ENCODE measurements at regions not wholly inside any gene's neighbourhood (a gene's known extent, or its start where the extent isn't known, plus 50 kb on each side); places are given as distances from the start of the nearest gene placed in this dataset.

DNA sequence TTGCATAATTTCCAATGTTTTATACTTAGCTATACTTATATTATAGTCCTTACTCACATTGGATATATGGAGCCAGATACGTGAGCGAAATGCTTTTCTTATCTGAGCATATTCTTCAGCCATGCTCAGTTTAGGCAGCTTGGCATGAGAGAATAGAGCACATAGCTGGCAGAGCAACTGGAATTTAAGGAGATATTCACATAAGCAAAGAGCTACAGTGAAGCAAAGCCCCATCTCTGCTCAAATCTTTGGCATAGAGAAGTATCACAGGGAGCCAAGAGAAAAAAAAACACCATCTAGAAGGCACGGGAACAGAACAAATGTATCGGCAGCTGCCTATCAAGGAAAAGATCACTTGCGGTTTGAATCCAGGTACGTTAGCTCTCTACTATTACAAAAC is 734.2 kb upstream of the KIF2B start:
- Histone ChIP-seq H3K27ac (ENCODE audit: low read depth, low read length) (no peak overlapping the region), H3K4me3 (ENCODE audit: insufficient read depth, low read depth, low read length) (no peak overlapping the region), H3K4me1 (ENCODE audit: insufficient read depth, low read length) (no peaks in the 10 kb centered on the region), H3K9ac (ENCODE audit: low read length) (no peak overlapping the region), H3K27me3 (ENCODE audit: insufficient read depth, low read length) (no peaks in the 10 kb centered on the region), H3K9me3 (ENCODE audit: insufficient read depth, low read depth, low read length) (no peaks in the 10 kb centered on the region), H3K79me2 (ENCODE audit: insufficient read depth, low read length) (no peaks in the 10 kb centered on the region), H3K4me2 (ENCODE audit: low read length) (no peak overlapping the region), H2AFZ (ENCODE audit: low read depth, low read length) (no peak overlapping the region), H4K20me1 (ENCODE audit: insufficient read depth, low read length) (no peaks in the 10 kb centered on the region), H3K36me3 (ENCODE audit: insufficient read depth, low read length) (no peaks in the 10 kb centered on the region)
- no peaks in the 10 kb centered on the region for H3K27me3 Mint-ChIP-seq (ENCODE audit: low read depth, unreplicated experiment)
- H3K4me3 Mint-ChIP-seq (ENCODE audit: unreplicated experiment), result no peak overlapping the region
- no peaks in the 10 kb centered on the region for H3K36me3 Mint-ChIP-seq (ENCODE audit: low read depth, unreplicated experiment)
- no peak for DNase-seq (ENCODE audit: low read depth)
- H3K9me3 Mint-ChIP-seq (ENCODE audit: unreplicated experiment), result no peaks in the 10 kb centered on the region
- no peak for TF ChIP-seq EZH2 (IDR thresholded peaks at IDR 0.05; ENCODE audit: insufficient read depth, low read length)
- TF ChIP-seq, protein P1, sequence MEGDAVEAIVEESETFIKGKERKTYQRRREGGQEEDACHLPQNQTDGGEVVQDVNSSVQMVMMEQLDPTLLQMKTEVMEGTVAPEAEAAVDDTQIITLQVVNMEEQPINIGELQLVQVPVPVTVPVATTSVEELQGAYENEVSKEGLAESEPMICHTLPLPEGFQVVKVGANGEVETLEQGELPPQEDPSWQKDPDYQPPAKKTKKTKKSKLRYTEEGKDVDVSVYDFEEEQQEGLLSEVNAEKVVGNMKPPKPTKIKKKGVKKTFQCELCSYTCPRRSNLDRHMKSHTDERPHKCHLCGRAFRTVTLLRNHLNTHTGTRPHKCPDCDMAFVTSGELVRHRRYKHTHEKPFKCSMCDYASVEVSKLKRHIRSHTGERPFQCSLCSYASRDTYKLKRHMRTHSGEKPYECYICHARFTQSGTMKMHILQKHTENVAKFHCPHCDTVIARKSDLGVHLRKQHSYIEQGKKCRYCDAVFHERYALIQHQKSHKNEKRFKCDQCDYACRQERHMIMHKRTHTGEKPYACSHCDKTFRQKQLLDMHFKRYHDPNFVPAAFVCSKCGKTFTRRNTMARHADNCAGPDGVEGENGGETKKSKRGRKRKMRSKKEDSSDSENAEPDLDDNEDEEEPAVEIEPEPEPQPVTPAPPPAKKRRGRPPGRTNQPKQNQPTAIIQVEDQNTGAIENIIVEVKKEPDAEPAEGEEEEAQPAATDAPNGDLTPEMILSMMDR (IDR thresholded peaks at IDR 0.05; ENCODE audit: insufficient read depth, low read depth, low read length), result no peak
- H3K27ac Mint-ChIP-seq (ENCODE audit: unreplicated experiment), result no peak overlapping the region
- H3K4me1 Mint-ChIP-seq (ENCODE audit: low read depth, unreplicated experiment), result peaks cover 11% of the 10 kb centered on the region
- FAIRE-seq, result no peak

DNA sequence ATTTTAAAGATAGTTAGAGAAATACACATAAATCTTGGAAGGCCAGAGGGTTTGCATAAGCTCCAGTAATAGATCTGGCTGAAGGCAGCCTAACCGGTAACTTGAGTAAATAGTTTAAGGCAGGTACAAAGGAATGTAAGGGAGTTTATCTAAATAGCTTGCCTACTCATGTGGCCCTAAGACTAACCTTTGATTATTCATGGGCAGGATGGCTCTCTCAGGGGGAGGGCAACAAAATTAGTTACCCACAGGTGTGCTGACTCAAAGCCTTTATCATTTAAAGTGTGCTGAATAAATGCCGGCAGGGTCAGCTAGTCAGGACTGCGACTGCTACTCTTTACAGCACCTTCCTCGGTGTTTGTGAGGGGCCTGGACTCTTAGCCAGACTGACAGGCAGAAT is 761.3 kb upstream of the KIF2B start:
- Histone ChIP-seq H3K27me3 (ENCODE audit: insufficient read depth, low read length) (no peaks in the 10 kb centered on the region), H3K4me2 (ENCODE audit: low read length) (no peak overlapping the region), H3K4me1 (ENCODE audit: insufficient read depth, low read length) (no peaks in the 10 kb centered on the region), H3K9me3 (ENCODE audit: insufficient read depth, low read depth, low read length) (no peaks in the 10 kb centered on the region), H3K79me2 (ENCODE audit: insufficient read depth, low read length) (no peaks in the 10 kb centered on the region), H2AFZ (ENCODE audit: low read depth, low read length) (no peak overlapping the region), H3K36me3 (ENCODE audit: insufficient read depth, low read length) (no peaks in the 10 kb centered on the region), H4K20me1 (ENCODE audit: insufficient read depth, low read length) (no peaks in the 10 kb centered on the region), H3K4me3 (ENCODE audit: insufficient read depth, low read depth, low read length) (no peak overlapping the region), H3K27ac (ENCODE audit: low read depth, low read length) (no peak overlapping the region), H3K9ac (ENCODE audit: low read length) (no peak overlapping the region)
- no peaks in the 10 kb centered on the region for H3K36me3 Mint-ChIP-seq (ENCODE audit: low read depth, unreplicated experiment)
- no peak overlapping the region for H3K4me3 Mint-ChIP-seq (ENCODE audit: unreplicated experiment)
- H3K4me1 Mint-ChIP-seq (ENCODE audit: low read depth, unreplicated experiment), result no peaks in the 10 kb centered on the region
- H3K9me3 Mint-ChIP-seq (ENCODE audit: unreplicated experiment), result peaks cover 2% of the 10 kb centered on the region
- FAIRE-seq (no peak), DNase-seq (ENCODE audit: low read depth) (no peak)
- H3K27me3 Mint-ChIP-seq (ENCODE audit: low read depth, unreplicated experiment), result no peaks in the 10 kb centered on the region
- TF ChIP-seq, protein P1 (IDR thresholded peaks at IDR 0.05; ENCODE audit: insufficient read depth, low read depth, low read length), result no peak
- no peak for TF ChIP-seq EZH2 (IDR thresholded peaks at IDR 0.05; ENCODE audit: insufficient read depth, low read length)
- no peak overlapping the region for H3K27ac Mint-ChIP-seq (ENCODE audit: unreplicated experiment)

DNA sequence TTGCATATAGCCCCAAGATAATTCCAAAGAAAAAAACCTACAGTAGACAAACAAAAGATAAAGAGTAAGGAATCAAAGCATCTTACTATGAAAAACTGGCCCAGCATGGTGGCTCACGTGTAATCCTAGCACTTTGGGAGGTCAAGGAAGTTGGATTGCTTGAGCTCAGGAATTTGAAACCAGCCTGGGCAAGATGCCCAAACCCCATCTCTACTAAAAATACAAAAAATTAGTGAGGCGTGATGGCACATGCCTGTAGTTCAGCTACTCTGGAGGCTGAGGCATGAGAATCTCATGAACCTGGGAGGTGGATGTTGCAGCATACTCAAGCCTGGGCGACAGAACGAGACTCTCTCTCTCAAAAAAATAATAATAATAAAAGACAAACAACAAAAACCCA is 764.7 kb upstream of the KIF2B start:
- H3K27ac ChIP-seq (ENCODE audit: low read depth, low read length), result no peak overlapping the region
- H3K36me3 ChIP-seq (ENCODE audit: insufficient read depth, low read length), result no peaks in the 10 kb centered on the region
- DNase-seq (ENCODE audit: low read depth) (no peak), FAIRE-seq (no peak)
- no peaks in the 10 kb centered on the region for H3K36me3 Mint-ChIP-seq (ENCODE audit: low read depth, unreplicated experiment)
- H3K9me3 Mint-ChIP-seq (ENCODE audit: unreplicated experiment), result peaks cover 2% of the 10 kb centered on the region
- H3K9ac ChIP-seq (ENCODE audit: low read length), result no peak overlapping the region
- H3K27me3 ChIP-seq (ENCODE audit: insufficient read depth, low read length), result no peaks in the 10 kb centered on the region
- no peak overlapping the region for H3K4me3 Mint-ChIP-seq (ENCODE audit: unreplicated experiment)
- no peak overlapping the region for H3K4me3 ChIP-seq (ENCODE audit: insufficient read depth, low read depth, low read length)
- no peaks in the 10 kb centered on the region for H3K79me2 ChIP-seq (ENCODE audit: insufficient read depth, low read length)
- no peaks in the 10 kb centered on the region for H4K20me1 ChIP-seq (ENCODE audit: insufficient read depth, low read length)
- no peak for TF ChIP-seq EZH2 (IDR thresholded peaks at IDR 0.05; ENCODE audit: insufficient read depth, low read length)
- TF ChIP-seq, protein P1 (IDR thresholded peaks at IDR 0.05; ENCODE audit: insufficient read depth, low read depth, low read length), result no peak
- no peaks in the 10 kb centered on the region for H3K4me1 ChIP-seq (ENCODE audit: insufficient read depth, low read length)
- no peaks in the 10 kb centered on the region for H3K9me3 ChIP-seq (ENCODE audit: insufficient read depth, low read depth, low read length)
- H3K27ac Mint-ChIP-seq (ENCODE audit: unreplicated experiment), result no peak overlapping the region
- no peak overlapping the region for H3K4me2 ChIP-seq (ENCODE audit: low read length)
- no peak overlapping the region for H2AFZ ChIP-seq (ENCODE audit: low read depth, low read length)
- H3K4me1 Mint-ChIP-seq (ENCODE audit: low read depth, unreplicated experiment), result no peaks in the 10 kb centered on the region
- no peaks in the 10 kb centered on the region for H3K27me3 Mint-ChIP-seq (ENCODE audit: low read depth, unreplicated experiment)

Data from astrocyte (in vitro differentiated cells and primary cell).